ENCODE measurements at regions not wholly inside any gene's neighbourhood (a gene's known extent, or its start where the extent isn't known, plus 50 kb on each side); places are given as distances from the start of the nearest gene placed in this dataset.

- no peak for DNase-seq
Observed at GRCh38 chr17:65362826-65363225, 198.6 kb downstream of the AXIN2 start.

- no peak for DNase-seq
Observed at GRCh38 chr17:65360961-65361552, 200.4 kb downstream of the AXIN2 start.

- DNase-seq, result no peak
Observed at GRCh38 chr17:65359016-65359415, 202.4 kb downstream of the AXIN2 start.

- DNase-seq, result no peak
Observed at GRCh38 chr17:65356536-65356935, 204.9 kb downstream of the AXIN2 start.

- no peak for DNase-seq
Observed at GRCh38 chr17:65355246-65355645, 206.2 kb downstream of the AXIN2 start.

GRCh38 chr17:65349916-65350315 lies 211.5 kb downstream of the AXIN2 start:
- no peak for DNase-seq

GRCh38 chr17:65346166-65346565 lies 209.0 kb downstream of the RGS9 start:
- no peak for DNase-seq

GRCh38 chr17:65345261-65346005 lies 208.3 kb downstream of the RGS9 start:
- DNase-seq, result no peak

GRCh38 chr17:65340401-65340800 lies 203.2 kb downstream of the RGS9 start:
- DNase-seq, result no peak

- no peak for DNase-seq
Observed at GRCh38 chr17:65334406-65334805, 197.2 kb downstream of the RGS9 start.

GRCh38 chr17:65332779-65333178 lies 195.6 kb downstream of the RGS9 start:
- no peak for DNase-seq

GRCh38 chr17:65332375-65332774 lies 195.2 kb downstream of the RGS9 start:
- DNase-seq, result no peak

- no peak for DNase-seq
Observed at GRCh38 chr17:65328567-65328966, 191.4 kb downstream of the RGS9 start.

- DNase-seq, result no peak
Observed at GRCh38 chr17:65324611-65325342, 187.6 kb downstream of the RGS9 start.

GRCh38 chr17:65323049-65323448 lies 185.9 kb downstream of the RGS9 start:
- no peak for DNase-seq

GRCh38 chr17:65320820-65321219 lies 183.7 kb downstream of the RGS9 start:
- DNase-seq, result no peak

- DNase-seq, result no peak
Observed at GRCh38 chr17:65314212-65314611, 177.0 kb downstream of the RGS9 start.

GRCh38 chr17:65312718-65313377 lies 175.7 kb downstream of the RGS9 start:
- no peak for DNase-seq

GRCh38 chr17:65311261-65311660 lies 174.1 kb downstream of the RGS9 start:
- no peak for DNase-seq

- DNase-seq, result no peak
Observed at GRCh38 chr17:65307961-65308316, 170.8 kb downstream of the RGS9 start.

- DNase-seq, result no peak
Observed at GRCh38 chr17:65307081-65307960, 170.2 kb downstream of the RGS9 start.

- DNase-seq, result no peak
Observed at GRCh38 chr17:65305778-65306177, 168.6 kb downstream of the RGS9 start.

- no peak for DNase-seq
Observed at GRCh38 chr17:65305116-65305515, 167.9 kb downstream of the RGS9 start.

Data from central memory CD4-positive, alpha-beta T cell (primary cell).